ENCODE measurements at regions not wholly inside any gene's neighbourhood (a gene's known extent, or its start where the extent isn't known, plus 50 kb on each side); places are given as distances from the start of the nearest gene placed in this dataset.

- no peak for TF ChIP-seq SPI1 (IDR thresholded peaks at IDR 0.05; ENCODE audit: borderline replicate concordance, low read depth)
- no peak for TF ChIP-seq REST (IDR thresholded peaks at IDR 0.05; ENCODE audit: insufficient replicate concordance, low read depth)
- no peak for TF ChIP-seq GABPA (IDR thresholded peaks at IDR 0.05; ENCODE audit: low read depth)
- no peak for TF ChIP-seq CTCF (IDR thresholded peaks at IDR 0.05; ENCODE audit: insufficient read depth, low read length)
- no peak for TF ChIP-seq POLR2AphosphoS5 (IDR thresholded peaks at IDR 0.05; ENCODE audit: low read depth)
- Histone ChIP-seq H3K27ac (replicated peaks) (no peak overlapping the region), H3K27me3 (ENCODE audit: insufficient read depth, poor library complexity, severe bottlenecking) (no peaks in the 10 kb centered on the region), H3K4me3 (replicated peaks; ENCODE audit: insufficient read depth, low read length) (no peak overlapping the region)
- no peak for DNase-seq (ENCODE audit: low read depth in 1 of 2, low spot score in 1 of 2)
Measured at GRCh38 chr2:191476901-191477300, 201.0 kb upstream of the NABP1 start.

- TF ChIP-seq CTCF (IDR thresholded peaks at IDR 0.05; ENCODE audit: insufficient read depth, low read length) (no peak), POLR2AphosphoS5 (IDR thresholded peaks at IDR 0.05; ENCODE audit: low read depth) (no peak), SPI1 (IDR thresholded peaks at IDR 0.05; ENCODE audit: borderline replicate concordance, low read depth) (no peak), REST (IDR thresholded peaks at IDR 0.05; ENCODE audit: insufficient replicate concordance, low read depth) (no peak), GABPA (IDR thresholded peaks at IDR 0.05; ENCODE audit: low read depth) (no peak)
- Histone ChIP-seq H3K27ac (replicated peaks) (no peak overlapping the region), H3K4me3 (replicated peaks; ENCODE audit: insufficient read depth, low read length) (no peak overlapping the region), H3K27me3 (ENCODE audit: insufficient read depth, poor library complexity, severe bottlenecking) (no peaks in the 10 kb centered on the region)
- no peak for DNase-seq (ENCODE audit: low read depth in 1 of 2, low spot score in 1 of 2)
Measured at GRCh38 chr2:191478799-191479679, 198.9 kb upstream of the NABP1 start.

- no peak for DNase-seq (ENCODE audit: low read depth in 1 of 2, low spot score in 1 of 2)
- TF ChIP-seq REST (IDR thresholded peaks at IDR 0.05; ENCODE audit: insufficient replicate concordance, low read depth) (no peak), POLR2AphosphoS5 (IDR thresholded peaks at IDR 0.05; ENCODE audit: low read depth) (no peak), CTCF (IDR thresholded peaks at IDR 0.05; ENCODE audit: insufficient read depth, low read length) (no peak), GABPA (IDR thresholded peaks at IDR 0.05; ENCODE audit: low read depth) (no peak), SPI1 (IDR thresholded peaks at IDR 0.05; ENCODE audit: borderline replicate concordance, low read depth) (no peak)
- H3K27ac ChIP-seq (replicated peaks), result no peak overlapping the region
Measured at GRCh38 chr2:191479680-191480023, 198.3 kb upstream of the NABP1 start.

More at GRCh38 chr2:191479680-191480023, 198.3 kb upstream of the NABP1 start:
- Histone ChIP-seq H3K4me3 (replicated peaks; ENCODE audit: insufficient read depth, low read length) (no peak overlapping the region), H3K27me3 (ENCODE audit: insufficient read depth, poor library complexity, severe bottlenecking) (no peaks in the 10 kb centered on the region)

Measured in HL-60 (cell line).